A549 (cell line): ENCODE measurements at regions not wholly inside any gene's neighbourhood (a gene's known extent, or its start where the extent isn't known, plus 50 kb on each side); places are given as distances from the start of the nearest gene placed in this dataset.

Experiments
- ATAC-seq, 2 experiments: fragments of 200-7000 bp in 1 of 2; fragments of >200 bp in 1 of 2; cut with Nextera tagmentation in 1 of 2; cut with Tn5 transposase in 1 of 2; 3 replicates each; pipeline versions ENCODE4 v1.8.0 to v1.9.1; 2018 to 2020; ENCODE audit warnings: mild to moderate bottlenecking in 1 of 2, moderate library complexity in 1 of 2
- CTCF ChIA-PET: fragments of 300-600 bp; sonication (Branson Sonifier 250); formaldehyde crosslinking; extraction: SDS; loops from one replicate; lab custom pipeline; 2021; ENCODE audit warnings: antibody characterized with exemption, inconsistent platforms; lab: Yijun Ruan, JAX
- POLR2A ChIA-PET: fragments of 350-600 bp; formaldehyde crosslinking; extraction: SDS; loops from one replicate; lab custom pipeline; 2021; ENCODE audit warnings: antibody characterized with exemption, inconsistent platforms; lab: Yijun Ruan, JAX
- DNase-seq, 2 experiments: peaks; one replicate each; pipeline versions ENCODE4 v3.0.0 to v3.0.0-alpha.2; 2011 to 2016; ENCODE audit warnings: low read depth in 1 of 2, low spot score in 1 of 2
- FAIRE-seq: peaks from 2 replicates; lab custom pipeline; 2011; peaks lifted over from hg19 to GRCh38; lab: Jason Lieb, UNC
- H3K27ac ChIP-seq, 2 experiments: fragments of >200 bp; sonication (Bioruptor Twin); formaldehyde crosslinking; 3 replicates each; pipeline ENCODE4 v1.5.1; 2016 to 2017
- H3K4me1 ChIP-seq: fragments of >200 bp; sonication (Bioruptor Twin); formaldehyde crosslinking; 3 replicates; pipeline ENCODE4 v1.6.1; 2016
- H3K4me2 ChIP-seq: fragments of >200 bp; sonication (Bioruptor Twin); formaldehyde crosslinking; 3 replicates; pipeline ENCODE4 v1.6.1; 2016
- H3K4me3 ChIP-seq: fragments of >200 bp; sonication (Bioruptor Twin); formaldehyde crosslinking; 3 replicates; pipeline ENCODE4 v1.5.1; 2016
- H3K9me3 ChIP-seq: fragments of >200 bp; sonication (Bioruptor Twin); formaldehyde crosslinking; 3 replicates; pipeline ENCODE4 v1.6.1; 2016
- CHD2 ChIP-seq: fragments of 150-350 bp; IDR thresholded peaks from 2 replicates; pipeline ENCODE4 v1.6.1; 2014; ENCODE audit warnings: low read length; ENCODE audit not compliant: partially characterized antibody
- EHF ChIP-seq: fragments of 250-450 bp; sonication (Bioruptor Pico); IDR thresholded peaks from 2 replicates; pipeline ENCODE4 v1.5.0; 2020; ENCODE audit warnings: mild to moderate bottlenecking
- EHMT2 ChIP-seq: fragments of 200-600 bp; sonication (generic); IDR thresholded peaks from 2 replicates; pipeline ENCODE4 v1.6.1; 2016; ENCODE audit warnings: antibody characterized with exemption, low read depth, mild to moderate bottlenecking, moderate library complexity
- EP300 ChIP-seq, 2 experiments: fragments of >200 bp; sonication (Bioruptor Twin); formaldehyde crosslinking; IDR thresholded peaks; 2 replicates in 1 of 2; 3 replicates in 1 of 2; pipeline ENCODE4 v1.6.1; 2016 to 2017
- FOSL2 ChIP-seq, 2 experiments: fragments of 450-650 bp in 1 of 2; fragments of >200 bp in 1 of 2; sonication (Bioruptor Twin) in 1 of 2; formaldehyde crosslinking; IDR thresholded peaks; 2 replicates each; pipeline versions ENCODE4 v1.5.0 to v1.6.1; 2016 to 2020; ENCODE audit warnings: mild to moderate bottlenecking in 1 of 2, moderate library complexity in 1 of 2
- GATA3 ChIP-seq: IDR thresholded peaks from 2 replicates; pipeline ENCODE4 v1.6.1; 2012; ENCODE audit warnings: borderline replicate concordance
- HDAC2 ChIP-seq: fragments of 200-600 bp; sonication (generic); IDR thresholded peaks from 2 replicates; pipeline ENCODE4 v1.6.1; 2016
- HOXB5 ChIP-seq: fragments of 250-450 bp; sonication (Bioruptor Pico); IDR thresholded peaks from 2 replicates; pipeline ENCODE4 v1.5.0; 2020; ENCODE audit warnings: mild to moderate bottlenecking, moderate library complexity
- JUN ChIP-seq, 2 experiments: fragments of >200 bp; sonication (Bioruptor Twin); formaldehyde crosslinking; IDR thresholded peaks; 2 replicates in 1 of 2; 3 replicates in 1 of 2; pipeline ENCODE4 v1.6.1; 2016 to 2017
- JUNB ChIP-seq: fragments of >200 bp; sonication (Bioruptor Twin); formaldehyde crosslinking; IDR thresholded peaks from 2 replicates; pipeline ENCODE4 v1.6.1; 2016
- NFE2L2 ChIP-seq: fragments of 150-350 bp; conservative IDR thresholded peaks from 2 replicates; pipeline ENCODE4 v1.6.1; 2014; ENCODE audit warnings: low read length
- PHF8 ChIP-seq: fragments of 200-600 bp; sonication (generic); IDR thresholded peaks from 2 replicates; pipeline ENCODE4 v1.6.1; 2016; ENCODE audit warnings: low read depth, mild to moderate bottlenecking, antibody characterized with exemption, moderate library complexity, borderline replicate concordance
- POLR2AphosphoS2 ChIP-seq: conservative IDR thresholded peaks from 2 replicates; pipeline ENCODE4 v1.6.1; 2012; ENCODE audit warnings: low read length, improper control_type of control experiment, inconsistent platforms
- RAD21 ChIP-seq, 2 experiments: fragments of >200 bp in 1 of 2; sonication (Bioruptor Twin) in 1 of 2; formaldehyde crosslinking in 1 of 2; IDR thresholded peaks in 1 of 2; conservative IDR thresholded peaks in 1 of 2; 2 replicates in 1 of 2; 3 replicates in 1 of 2; pipeline ENCODE4 v1.6.1; 2012 to 2018; ENCODE audit warnings: inconsistent platforms in 1 of 2
- RCOR1 ChIP-seq: fragments of 150-350 bp; IDR thresholded peaks from 2 replicates; pipeline ENCODE4 v1.6.1; 2014; ENCODE audit warnings: antibody characterized with exemption, low read length, low read depth
- ZC3H11A ChIP-seq: fragments of 450-650 bp; IDR thresholded peaks from 2 replicates; pipeline ENCODE4 v1.6.1; 2014; ENCODE audit warnings: antibody characterized with exemption, mild to moderate bottlenecking
- ZFP36 ChIP-seq: fragments of 450-650 bp; IDR thresholded peaks from 2 replicates; pipeline ENCODE4 v1.6.1; 2014; ENCODE audit warnings: borderline replicate concordance; ENCODE audit not compliant: partially characterized antibody
- WGBS: methylation state at CpG from one replicate; pipeline ENCODE4 v1.1.6; 2017; ENCODE audit errors: missing lambda C conversion rate; 5-methylcytosine and 5-hydroxymethylcytosine counted together
- TF ChIP-seq, protein P1 (sequence below): IDR thresholded peaks from 2 replicates; pipeline ENCODE4 v1.6.1; 2012
- TF ChIP-seq, protein P2 (sequence below): fragments of 450-650 bp; IDR thresholded peaks from 2 replicates; pipeline ENCODE4 v1.6.1; 2014; ENCODE audit warnings: antibody characterized with exemption
- TF ChIP-seq, protein P3 (sequence below): fragments of >200 bp; sonication (Bioruptor Twin); formaldehyde crosslinking; IDR thresholded peaks from 3 replicates; pipeline ENCODE4 v1.5.1; 2016
- TF ChIP-seq, protein P4 (sequence below): IDR thresholded peaks from 2 replicates; pipeline ENCODE4 v1.6.1; 2012

DNA sequence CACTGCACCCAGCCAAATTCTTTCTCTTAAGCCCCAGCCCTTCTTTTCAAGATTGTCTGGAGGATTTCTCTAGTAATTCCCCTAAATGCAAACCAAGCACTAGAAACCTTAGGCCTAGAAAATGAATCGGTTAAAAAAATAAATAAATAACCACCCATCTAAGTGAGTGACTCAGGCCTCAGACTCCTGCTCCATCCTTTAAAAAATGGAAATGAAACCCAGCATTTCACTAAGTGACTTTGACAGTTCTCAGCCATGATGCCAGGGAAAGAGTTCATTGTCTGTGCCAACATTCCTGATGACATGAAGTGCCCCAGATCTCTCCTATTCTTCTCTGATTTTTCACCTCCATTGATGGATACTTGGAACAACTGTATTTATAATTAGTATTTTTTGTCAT, 415.2 kb upstream of the DAB1 start:
- H3K4me3 ChIP-seq: no peak overlapping the region
- ATAC-seq: no peak
- H3K4me1 ChIP-seq: no peaks in the 10 kb centered on the region
- no peak for DNase-seq
- WGBS: 0% methylated on average over 1 of the region's 1 CpG
- POLR2A ChIA-PET: no interaction called here
- H3K4me2 ChIP-seq: no peak overlapping the region
- FAIRE-seq: no peak
- CTCF ChIA-PET: interaction anchor here (1.7 kb wide), 1 partner anchor 66 kb away, joined by 3 read pairs; no protein-coding TSS in a partner anchor
- no peak overlapping the region for H3K27ac ChIP-seq
- H3K9me3 ChIP-seq: no peaks in the 10 kb centered on the region
- TF ChIP-seq, protein P1, sequence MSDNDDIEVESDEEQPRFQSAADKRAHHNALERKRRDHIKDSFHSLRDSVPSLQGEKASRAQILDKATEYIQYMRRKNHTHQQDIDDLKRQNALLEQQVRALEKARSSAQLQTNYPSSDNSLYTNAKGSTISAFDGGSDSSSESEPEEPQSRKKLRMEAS: no peak
- TF ChIP-seq RCOR1 (no peak), RAD21 (conservative IDR thresholded peaks at IDR 0.05 in 1 of 2, IDR thresholded peaks at IDR 0.05 in 1 of 2) (no peak), PHF8 (no peak), EHMT2 (no peak), JUN (IDR thresholded peaks at IDR 0.05) (no peak), POLR2AphosphoS2 (no peak), HDAC2 (no peak), FOSL2 (IDR thresholded peaks at IDR 0.05) (no peak), FOSL2 (CRISPR knock-in tag; IDR thresholded peaks at IDR 0.05) (no peak), GATA3 (no peak)
- TF ChIP-seq, protein P2, sequence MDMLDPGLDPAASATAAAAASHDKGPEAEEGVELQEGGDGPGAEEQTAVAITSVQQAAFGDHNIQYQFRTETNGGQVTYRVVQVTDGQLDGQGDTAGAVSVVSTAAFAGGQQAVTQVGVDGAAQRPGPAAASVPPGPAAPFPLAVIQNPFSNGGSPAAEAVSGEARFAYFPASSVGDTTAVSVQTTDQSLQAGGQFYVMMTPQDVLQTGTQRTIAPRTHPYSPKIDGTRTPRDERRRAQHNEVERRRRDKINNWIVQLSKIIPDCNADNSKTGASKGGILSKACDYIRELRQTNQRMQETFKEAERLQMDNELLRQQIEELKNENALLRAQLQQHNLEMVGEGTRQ: no peak

DNA sequence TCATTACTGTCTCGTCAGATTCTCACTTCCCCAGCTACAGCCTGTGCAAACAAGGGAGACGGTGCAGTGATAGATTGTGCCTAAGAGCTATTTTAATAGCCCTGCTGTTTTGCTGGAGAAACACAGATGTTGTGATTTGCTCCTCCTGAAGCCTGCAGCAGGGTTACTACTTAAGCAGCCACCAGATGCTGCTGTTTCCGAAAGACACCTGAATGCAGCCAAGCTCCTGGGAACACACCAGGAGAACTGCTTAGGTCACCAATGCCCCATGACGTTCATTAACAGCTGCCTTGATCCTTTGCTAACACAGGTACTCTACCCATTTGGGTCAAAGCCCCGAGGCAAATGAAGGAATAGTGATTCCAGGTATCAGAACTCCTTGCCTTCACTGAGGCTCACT, 411.8 kb upstream of the DAB1 start:
- Histone ChIP-seq H3K9me3 (no peaks in the 10 kb centered on the region), H3K4me3 (no peak overlapping the region), H3K4me2 (no peak overlapping the region), H3K4me1 (no peaks in the 10 kb centered on the region), H3K27ac (no peak overlapping the region)
- FAIRE-seq (no peak), DNase-seq (no peak), ATAC-seq (no peak)
- ChIA-PET POLR2A (no interaction called here), CTCF (no interaction called here)
- TF ChIP-seq GATA3 (no peak), ZC3H11A (no peak), ZFP36 (no peak), NFE2L2 (no peak), EP300 (IDR thresholded peaks at IDR 0.05) (no peak), HOXB5 (CRISPR knock-in tag) (no peak)
- TF ChIP-seq, protein P3, sequence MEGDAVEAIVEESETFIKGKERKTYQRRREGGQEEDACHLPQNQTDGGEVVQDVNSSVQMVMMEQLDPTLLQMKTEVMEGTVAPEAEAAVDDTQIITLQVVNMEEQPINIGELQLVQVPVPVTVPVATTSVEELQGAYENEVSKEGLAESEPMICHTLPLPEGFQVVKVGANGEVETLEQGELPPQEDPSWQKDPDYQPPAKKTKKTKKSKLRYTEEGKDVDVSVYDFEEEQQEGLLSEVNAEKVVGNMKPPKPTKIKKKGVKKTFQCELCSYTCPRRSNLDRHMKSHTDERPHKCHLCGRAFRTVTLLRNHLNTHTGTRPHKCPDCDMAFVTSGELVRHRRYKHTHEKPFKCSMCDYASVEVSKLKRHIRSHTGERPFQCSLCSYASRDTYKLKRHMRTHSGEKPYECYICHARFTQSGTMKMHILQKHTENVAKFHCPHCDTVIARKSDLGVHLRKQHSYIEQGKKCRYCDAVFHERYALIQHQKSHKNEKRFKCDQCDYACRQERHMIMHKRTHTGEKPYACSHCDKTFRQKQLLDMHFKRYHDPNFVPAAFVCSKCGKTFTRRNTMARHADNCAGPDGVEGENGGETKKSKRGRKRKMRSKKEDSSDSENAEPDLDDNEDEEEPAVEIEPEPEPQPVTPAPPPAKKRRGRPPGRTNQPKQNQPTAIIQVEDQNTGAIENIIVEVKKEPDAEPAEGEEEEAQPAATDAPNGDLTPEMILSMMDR: no peak
- WGBS: 5% methylated on average over 4 of the region's 5 CpGs

DNA sequence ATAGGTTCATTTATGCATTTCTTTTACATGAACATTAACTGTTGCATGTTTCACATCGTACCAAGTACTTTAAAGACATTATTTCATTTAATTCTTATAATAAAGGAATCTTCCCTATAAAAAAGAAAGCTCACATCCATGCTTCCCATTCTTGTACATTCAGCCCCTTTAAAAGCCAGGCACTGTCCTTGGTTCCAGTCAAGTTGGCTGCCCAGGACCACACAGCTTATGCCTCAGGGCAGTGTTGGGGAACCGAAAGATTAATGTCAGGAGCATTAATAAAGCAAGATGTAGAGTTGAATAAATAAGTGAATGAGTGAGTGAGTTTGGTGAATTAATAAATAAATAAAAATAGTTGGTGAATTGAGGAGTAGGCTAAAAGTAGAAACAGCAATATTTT, 409.4 kb upstream of the DAB1 start:
- Histone ChIP-seq H3K4me3 (no peak overlapping the region), H3K27ac (no peak overlapping the region), H3K9me3 (no peaks in the 10 kb centered on the region), H3K4me1 (no peaks in the 10 kb centered on the region), H3K4me2 (no peak overlapping the region)
- ChIA-PET POLR2A (no interaction called here), CTCF (no interaction called here)
- 1% methylated on average over 2 of the region's 2 CpGs for WGBS
- FAIRE-seq (no peak), ATAC-seq (no peak), DNase-seq (no peak)
- TF ChIP-seq EHF (no peak), JUN (IDR thresholded peaks at IDR 0.05) (no peak), POLR2AphosphoS2 (no peak)

DNA sequence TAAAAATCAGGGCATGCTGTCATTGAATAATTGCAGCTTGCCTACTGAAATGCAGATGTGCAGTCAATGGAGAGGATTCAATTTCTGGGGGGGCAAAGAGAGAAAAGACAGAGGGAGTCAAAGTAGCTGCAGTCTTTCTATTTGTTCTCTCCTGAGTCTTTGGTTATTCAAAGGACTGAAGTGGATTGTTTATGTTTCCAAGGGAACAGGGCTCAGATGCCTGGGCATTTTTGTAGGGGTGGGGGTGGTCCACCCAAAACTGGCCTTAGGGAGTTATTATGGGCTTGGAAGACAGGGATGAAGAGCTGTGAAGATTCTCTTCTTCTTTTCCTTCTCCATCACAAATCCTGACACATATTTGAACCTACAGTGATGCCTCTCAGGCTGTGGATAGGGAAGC, 408.8 kb upstream of the DAB1 start:
- no peak overlapping the region for H3K4me2 ChIP-seq
- FAIRE-seq: no peak
- DNase-seq: no peak
- H3K9me3 ChIP-seq: no peaks in the 10 kb centered on the region
- no peak overlapping the region for H3K4me3 ChIP-seq
- ChIA-PET POLR2A (no interaction called here), CTCF (no interaction called here)
- no peak overlapping the region for H3K27ac ChIP-seq
- TF ChIP-seq, protein P4, sequence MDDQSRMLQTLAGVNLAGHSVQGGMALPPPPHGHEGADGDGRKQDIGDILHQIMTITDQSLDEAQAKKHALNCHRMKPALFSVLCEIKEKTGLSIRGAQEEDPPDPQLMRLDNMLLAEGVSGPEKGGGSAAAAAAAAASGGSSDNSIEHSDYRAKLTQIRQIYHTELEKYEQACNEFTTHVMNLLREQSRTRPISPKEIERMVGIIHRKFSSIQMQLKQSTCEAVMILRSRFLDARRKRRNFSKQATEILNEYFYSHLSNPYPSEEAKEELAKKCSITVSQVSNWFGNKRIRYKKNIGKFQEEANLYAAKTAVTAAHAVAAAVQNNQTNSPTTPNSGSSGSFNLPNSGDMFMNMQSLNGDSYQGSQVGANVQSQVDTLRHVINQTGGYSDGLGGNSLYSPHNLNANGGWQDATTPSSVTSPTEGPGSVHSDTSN: no peak
- no peak for TF ChIP-seq JUNB
- TF ChIP-seq FOSL2 (IDR thresholded peaks at IDR 0.05): no peak
- TF ChIP-seq FOSL2 (CRISPR knock-in tag; IDR thresholded peaks at IDR 0.05): no peak
- TF ChIP-seq PHF8: no peak
- TF ChIP-seq, protein P2: no peak
- TF ChIP-seq CHD2: no peak
- TF ChIP-seq, all 56 proteins: peak for 0
- H3K4me1 ChIP-seq: no peaks in the 10 kb centered on the region
- no peak for ATAC-seq
